ENCODE measurements at regions not wholly inside any gene's neighbourhood (a gene's known extent, or its start where the extent isn't known, plus 50 kb on each side); places are given as distances from the start of the nearest gene placed in this dataset.

GRCh38 chr12:34390846-34391700 lies 368.8 kb downstream of the ALG10 start:
- TF ChIP-seq POLR2A (IDR thresholded peaks at IDR 0.05): no peak
- no peak for TF ChIP-seq CTCF (IDR thresholded peaks at IDR 0.05)
